T-helper 1 cell treated with Interleukin-12 subunit alpha and Interleukin-12 subunit beta and Interleukin-4 antibody, amounts not matched to agents 30 μg/mL and 1 μg/mL, for 36 hours (primary cell): ENCODE measurements at regions not wholly inside any gene's neighbourhood (a gene's known extent, or its start where the extent isn't known, plus 50 kb on each side); places are given as distances from the start of the nearest gene placed in this dataset.
"Not testable (repeated sequence)": the region's sequence is repeated elsewhere in the genome, so short reads cannot be mapped to it uniquely, and the experiment has no call there.

Experiments
- H3K27ac Mint-ChIP-seq: one replicate; pipeline ENCODE4 v1.8.0; 2021; ENCODE audit warnings: mild to moderate bottlenecking, mixed read lengths
- H3K27me3 Mint-ChIP-seq: one replicate; pipeline ENCODE4 v1.8.0; 2021; ENCODE audit warnings: low read depth, mixed read lengths
- H3K36me3 Mint-ChIP-seq: one replicate; pipeline ENCODE4 v1.8.0; 2021; ENCODE audit warnings: low read depth, mixed read lengths
- H3K4me1 Mint-ChIP-seq: one replicate; pipeline ENCODE4 v1.8.0; 2021; ENCODE audit warnings: low read depth, mixed read lengths
- H3K4me3 Mint-ChIP-seq: one replicate; pipeline ENCODE4 v1.8.0; 2021; ENCODE audit warnings: mild to moderate bottlenecking, moderate library complexity, mixed read lengths
- H3K9me3 Mint-ChIP-seq: one replicate; pipeline ENCODE4 v1.8.0; 2021; ENCODE audit warnings: mixed read lengths

DNA sequence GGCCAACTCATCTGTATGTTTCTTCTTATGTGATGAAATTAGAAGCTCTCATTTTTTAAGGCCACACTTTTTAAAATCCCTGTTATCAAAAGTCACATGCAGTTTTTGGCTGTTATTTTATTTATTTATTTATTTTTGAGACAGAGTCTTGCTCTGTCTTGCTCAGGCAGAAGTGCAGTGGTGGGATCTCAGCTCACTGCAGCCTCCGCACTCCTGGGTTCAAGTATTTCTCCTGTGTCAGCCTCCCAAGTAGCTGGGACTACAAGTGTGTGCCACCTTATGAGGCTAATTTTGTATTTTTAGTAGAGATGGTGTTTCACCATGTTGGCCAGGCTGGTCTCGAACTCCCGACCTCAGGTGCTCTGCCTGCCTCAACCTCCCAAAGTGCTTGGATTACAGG lies 1434.5 kb downstream of the LRFN5 start:
- Mint-ChIP-seq H3K9me3 (peaks cover 15% of the 10 kb centered on the region), H3K27me3 (no peaks in the 10 kb centered on the region), H3K36me3 (no peaks in the 10 kb centered on the region), H3K4me3 (no peak overlapping the region), H3K27ac (no peak overlapping the region), H3K4me1 (no peaks in the 10 kb centered on the region)

DNA sequence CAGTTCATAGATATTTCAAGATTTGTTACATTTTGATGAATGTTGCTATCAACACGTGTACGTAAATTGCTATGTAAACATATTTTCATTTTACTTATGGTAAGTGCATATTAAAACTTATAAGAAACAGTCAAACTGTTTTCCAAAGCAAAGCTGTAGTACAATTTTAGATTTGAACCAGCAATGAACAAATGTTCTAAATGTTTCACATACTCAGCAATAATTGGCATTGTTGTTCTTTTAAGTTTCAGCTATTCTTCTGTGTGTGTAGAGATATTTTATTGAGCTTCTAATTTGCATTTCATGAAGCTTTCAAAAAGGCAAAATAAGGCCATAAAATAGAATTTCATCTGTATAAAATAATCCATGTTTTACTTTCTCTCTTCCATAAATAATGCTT lies 1433.2 kb downstream of the LRFN5 start:
- no peaks in the 10 kb centered on the region for H3K4me1 Mint-ChIP-seq
- H3K9me3 Mint-ChIP-seq: peaks cover 12% of the 10 kb centered on the region
- H3K4me3 Mint-ChIP-seq: no peak overlapping the region
- H3K27ac Mint-ChIP-seq: no peak overlapping the region
- H3K27me3 Mint-ChIP-seq: no peaks in the 10 kb centered on the region
- no peaks in the 10 kb centered on the region for H3K36me3 Mint-ChIP-seq

DNA sequence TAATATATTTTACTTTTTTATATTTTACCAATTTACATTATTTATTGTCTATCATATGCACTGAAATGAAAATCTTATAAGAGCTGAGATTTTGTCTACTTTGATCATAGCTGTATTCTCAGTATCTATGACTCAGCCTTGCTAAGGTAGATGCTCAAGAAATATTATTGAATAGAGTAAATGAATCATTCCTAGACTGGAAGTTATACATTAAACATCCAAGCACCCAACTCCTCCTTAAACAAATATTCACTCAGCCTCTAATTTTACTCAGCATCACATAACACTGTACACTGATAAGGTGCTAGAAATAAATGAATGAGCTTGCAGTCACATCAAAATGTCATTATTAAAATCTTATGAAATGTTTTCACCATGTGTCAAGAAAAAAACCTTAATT lies 1424.9 kb downstream of the LRFN5 start:
- H3K9me3 Mint-ChIP-seq: peaks cover 5% of the 10 kb centered on the region
- H3K4me3 Mint-ChIP-seq: no peak overlapping the region
- no peaks in the 10 kb centered on the region for H3K27me3 Mint-ChIP-seq
- no peaks in the 10 kb centered on the region for H3K4me1 Mint-ChIP-seq
- no peak overlapping the region for H3K27ac Mint-ChIP-seq
- no peaks in the 10 kb centered on the region for H3K36me3 Mint-ChIP-seq

DNA sequence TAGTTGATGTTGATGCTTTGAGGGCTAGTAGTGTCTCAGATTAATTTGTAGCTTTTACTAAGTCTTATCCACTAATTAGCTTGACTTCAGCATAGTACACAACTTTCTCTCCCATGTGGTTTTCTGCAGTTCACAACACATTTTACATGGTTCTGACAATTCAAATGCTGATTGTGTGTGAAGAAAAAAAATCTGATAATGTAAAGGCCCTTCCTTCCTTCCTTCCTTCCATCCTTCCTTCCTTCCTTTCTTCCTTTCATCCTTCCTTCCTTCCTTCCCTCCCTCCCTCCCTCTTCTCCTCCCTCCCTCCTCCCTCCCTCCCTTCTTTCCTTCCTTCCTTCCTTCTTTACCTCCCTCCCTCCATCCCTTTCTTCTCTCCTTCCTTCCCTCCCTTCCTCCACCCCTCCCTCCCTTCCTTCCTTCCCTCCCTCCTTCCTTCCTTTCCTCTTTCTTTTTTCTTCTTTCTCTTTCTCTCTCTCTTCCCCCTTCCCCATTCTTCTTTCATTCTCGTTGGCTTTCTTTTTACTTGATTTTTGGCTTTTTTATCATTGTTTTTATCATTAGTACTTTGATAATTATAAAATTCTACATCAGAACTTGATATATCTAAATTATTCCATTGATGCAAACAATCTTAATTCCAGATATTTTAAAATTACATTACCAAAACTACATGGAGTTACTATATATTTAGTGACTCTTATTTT lies 1415.6 kb downstream of the LRFN5 start:
- H3K27me3 Mint-ChIP-seq: no peaks in the 10 kb centered on the region
- H3K9me3 Mint-ChIP-seq: peaks cover 22% of the 10 kb centered on the region
- no peak overlapping the region for H3K27ac Mint-ChIP-seq
- H3K4me3 Mint-ChIP-seq: no peak overlapping the region
- no peaks in the 10 kb centered on the region for H3K36me3 Mint-ChIP-seq
- H3K4me1 Mint-ChIP-seq: no peaks in the 10 kb centered on the region

DNA sequence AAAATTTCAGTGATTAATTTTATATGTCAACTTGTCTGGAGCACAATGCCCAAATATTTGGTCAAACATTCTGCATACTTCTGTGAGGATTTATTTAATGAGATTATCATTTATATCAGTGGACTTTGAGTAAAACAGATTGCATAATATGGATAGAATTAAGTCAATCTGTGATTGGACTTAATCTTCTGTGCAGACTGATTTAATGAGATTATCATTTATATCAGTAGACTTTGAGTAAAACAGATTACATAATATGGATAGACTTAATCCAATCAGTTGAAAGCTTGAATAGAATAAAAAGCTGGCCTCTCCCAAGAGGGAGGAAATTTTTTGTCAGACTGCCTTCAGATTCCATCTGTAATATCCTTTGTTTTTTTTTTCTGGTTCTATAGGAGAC lies 1413.2 kb downstream of the LRFN5 start:
- no peaks in the 10 kb centered on the region for H3K27me3 Mint-ChIP-seq
- no peak overlapping the region for H3K27ac Mint-ChIP-seq
- H3K4me3 Mint-ChIP-seq: no peak overlapping the region
- no peaks in the 10 kb centered on the region for H3K36me3 Mint-ChIP-seq
- H3K9me3 Mint-ChIP-seq: peaks cover 22% of the 10 kb centered on the region
- H3K4me1 Mint-ChIP-seq: no peaks in the 10 kb centered on the region

DNA sequence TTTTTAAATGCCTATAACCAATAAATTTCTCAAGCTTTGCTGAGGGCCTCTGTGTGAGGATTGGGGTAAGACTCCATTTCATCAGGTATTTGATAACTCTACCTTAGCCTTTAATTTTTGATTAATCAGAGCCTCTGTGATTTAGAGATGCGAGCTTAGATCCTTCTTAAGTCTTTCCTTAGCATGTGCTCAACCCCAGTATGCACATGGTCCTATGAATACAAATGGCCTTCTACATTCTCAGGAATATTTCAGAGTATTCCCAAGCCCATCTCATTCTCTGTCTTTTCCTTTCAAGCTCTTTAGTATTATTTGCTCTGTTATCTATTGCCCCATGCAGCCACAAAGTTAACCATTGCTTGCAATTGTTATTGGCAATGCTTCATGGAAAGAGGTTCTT lies 1407.7 kb downstream of the LRFN5 start:
- Mint-ChIP-seq H3K4me1 (no peaks in the 10 kb centered on the region), H3K27me3 (no peaks in the 10 kb centered on the region), H3K36me3 (no peaks in the 10 kb centered on the region), H3K27ac (no peak overlapping the region), H3K9me3 (peaks cover 16% of the 10 kb centered on the region), H3K4me3 (no peak overlapping the region)

DNA sequence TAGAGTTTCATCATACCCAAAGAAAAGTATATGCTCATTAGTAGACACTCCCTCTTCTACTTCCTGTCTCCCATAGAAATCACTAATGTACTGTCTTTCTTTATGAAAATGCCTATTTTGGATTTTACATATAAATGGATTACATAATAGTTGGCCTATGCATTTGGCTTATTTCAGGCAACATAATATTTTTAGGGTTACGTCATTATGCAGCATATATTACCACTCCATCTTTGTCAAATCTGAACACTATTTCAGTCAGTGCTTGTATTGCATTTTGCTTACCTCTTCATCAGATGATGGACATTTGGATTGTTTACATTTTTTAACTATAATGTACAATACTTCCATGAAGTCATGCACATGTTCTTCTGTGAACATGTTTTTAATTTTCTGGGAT lies 1406.1 kb downstream of the LRFN5 start:
- Mint-ChIP-seq H3K36me3 (no peaks in the 10 kb centered on the region), H3K27me3 (no peaks in the 10 kb centered on the region), H3K9me3 (peaks cover 17% of the 10 kb centered on the region), H3K4me1 (no peaks in the 10 kb centered on the region), H3K4me3 (no peak overlapping the region), H3K27ac (no peak overlapping the region)

DNA sequence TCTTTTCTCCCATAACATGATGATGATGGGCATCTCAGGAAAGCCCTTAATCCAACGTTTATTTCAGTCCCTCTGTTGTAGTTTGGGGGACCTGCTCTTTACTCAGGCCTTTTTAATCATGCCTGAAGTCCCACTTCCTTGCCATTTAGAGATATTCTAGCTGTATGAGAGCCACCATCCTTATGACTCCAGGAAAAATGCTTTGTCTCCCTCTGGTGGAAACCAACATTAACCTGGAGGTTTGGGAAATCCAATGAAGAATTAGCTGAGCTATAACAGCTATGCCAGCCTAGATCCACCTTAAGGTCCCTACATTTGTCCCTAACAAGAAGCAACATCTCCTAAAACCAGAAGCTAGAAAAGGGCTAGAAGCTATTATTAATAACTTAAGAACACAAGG lies 1399.1 kb downstream of the LRFN5 start:
- Mint-ChIP-seq H3K36me3 (no peaks in the 10 kb centered on the region), H3K27me3 (no peaks in the 10 kb centered on the region), H3K9me3 (peaks cover 36% of the 10 kb centered on the region), H3K27ac (no peak overlapping the region), H3K4me1 (no peaks in the 10 kb centered on the region), H3K4me3 (no peak overlapping the region)

DNA sequence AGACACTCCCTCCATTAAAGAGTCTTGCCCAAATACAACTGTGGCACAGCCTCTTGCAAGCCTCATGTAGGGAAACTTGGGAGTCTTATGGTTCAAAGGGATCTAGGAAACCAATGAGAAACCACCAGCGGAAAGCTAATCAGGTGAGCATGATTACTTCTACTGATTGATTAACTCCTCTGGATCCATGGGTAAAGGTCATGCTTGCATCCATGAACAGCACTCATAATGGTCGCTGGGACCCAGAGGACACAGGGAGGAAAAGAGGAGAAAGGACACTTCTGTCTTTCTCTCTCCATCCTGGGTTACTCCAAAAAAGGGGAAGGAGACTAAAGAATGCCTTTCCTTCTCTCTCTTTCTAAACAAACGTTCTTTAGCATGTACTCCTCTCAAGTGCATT lies 1397.2 kb downstream of the LRFN5 start:
- Mint-ChIP-seq H3K36me3 (no peaks in the 10 kb centered on the region), H3K27ac (no peak overlapping the region), H3K27me3 (no peaks in the 10 kb centered on the region), H3K4me3 (no peak overlapping the region), H3K4me1 (no peaks in the 10 kb centered on the region), H3K9me3 (peaks cover 42% of the 10 kb centered on the region)

DNA sequence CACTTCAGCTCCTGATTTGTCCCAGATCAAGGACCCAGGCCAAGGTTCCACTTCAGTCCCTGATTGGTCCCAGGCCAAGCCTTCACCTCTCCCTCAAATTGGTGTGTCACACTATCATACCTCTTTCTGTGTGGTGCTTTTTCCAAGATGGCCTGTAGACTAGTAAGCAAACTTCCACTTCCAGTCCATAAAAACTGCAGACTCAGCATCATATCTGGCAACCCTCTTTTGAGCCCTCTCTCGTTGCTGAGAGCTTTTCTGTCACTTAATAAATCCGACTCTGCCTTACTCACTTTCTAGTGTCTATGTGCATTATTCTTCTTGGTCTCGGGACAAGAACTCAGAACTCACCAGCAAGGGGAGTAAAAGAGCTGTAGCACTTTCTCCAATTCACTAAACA lies 1395.1 kb downstream of the LRFN5 start:
- H3K27me3 Mint-ChIP-seq: no peaks in the 10 kb centered on the region
- H3K9me3 Mint-ChIP-seq: peaks cover 29% of the 10 kb centered on the region
- H3K36me3 Mint-ChIP-seq: no peaks in the 10 kb centered on the region

DNA sequence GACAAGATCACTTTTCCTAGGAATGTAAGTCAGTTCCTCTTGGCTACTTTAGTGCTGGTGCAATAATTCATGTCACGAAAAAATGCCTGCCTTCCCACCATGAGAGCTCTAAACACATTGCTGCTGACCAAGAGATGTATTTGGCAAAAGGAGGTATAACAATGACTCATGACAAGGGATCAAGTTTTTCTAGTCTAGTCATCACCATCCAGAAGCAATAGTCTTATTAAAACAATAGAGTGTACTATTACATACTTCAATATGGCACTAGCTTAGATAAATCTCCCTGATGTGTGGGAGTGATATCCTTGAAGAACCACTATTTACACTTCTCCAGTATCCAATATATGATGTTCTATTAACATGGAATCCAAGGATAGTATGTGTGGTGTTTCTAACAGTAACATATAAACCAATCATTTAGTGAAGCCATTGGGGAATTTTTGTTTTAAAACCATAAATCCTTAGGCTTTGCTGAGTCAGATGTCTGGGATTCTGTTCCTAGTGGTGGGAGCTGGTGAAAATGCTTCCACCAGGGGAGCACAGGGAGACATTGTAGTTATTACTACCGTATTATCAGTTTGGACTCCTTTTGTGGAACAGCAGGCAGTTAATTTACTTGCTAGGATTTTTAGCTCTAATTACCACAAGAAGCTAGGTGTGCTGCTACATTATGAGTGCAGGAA lies 1387.5 kb downstream of the LRFN5 start:
- no peak overlapping the region for H3K27ac Mint-ChIP-seq
- peaks cover 11% of the 10 kb centered on the region for H3K9me3 Mint-ChIP-seq
- H3K27me3 Mint-ChIP-seq: no peaks in the 10 kb centered on the region
- H3K4me1 Mint-ChIP-seq: no peaks in the 10 kb centered on the region
- no peak overlapping the region for H3K4me3 Mint-ChIP-seq
- no peaks in the 10 kb centered on the region for H3K36me3 Mint-ChIP-seq

More for the DNA sequence above, 1395.1 kb downstream of the LRFN5 start:
- no peaks in the 10 kb centered on the region for H3K4me1 Mint-ChIP-seq
- no peak overlapping the region for H3K27ac Mint-ChIP-seq
- no peak overlapping the region for H3K4me3 Mint-ChIP-seq

DNA sequence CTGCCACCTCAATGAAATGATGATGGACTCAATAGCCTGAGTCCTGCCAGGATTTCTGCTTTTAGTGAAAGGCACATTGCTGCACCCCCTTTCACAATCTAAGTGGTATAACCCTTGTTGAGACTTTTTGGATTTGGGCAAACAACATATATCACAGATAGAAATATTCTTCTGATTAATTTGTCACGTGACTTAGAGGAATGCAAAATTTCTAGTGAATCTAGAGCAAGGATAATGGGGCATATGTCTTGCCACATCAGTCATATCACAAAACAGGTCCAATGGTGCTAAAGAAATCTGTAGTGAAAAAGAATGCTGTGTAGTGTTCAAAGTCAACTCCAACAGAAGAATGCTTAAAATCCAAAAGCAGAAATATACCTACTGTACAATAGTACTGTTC lies 1386.3 kb downstream of the LRFN5 start:
- no peaks in the 10 kb centered on the region for H3K36me3 Mint-ChIP-seq
- H3K4me3 Mint-ChIP-seq: no peak overlapping the region
- H3K4me1 Mint-ChIP-seq: no peaks in the 10 kb centered on the region
- no peaks in the 10 kb centered on the region for H3K27me3 Mint-ChIP-seq
- no peak overlapping the region for H3K27ac Mint-ChIP-seq
- peaks cover 20% of the 10 kb centered on the region for H3K9me3 Mint-ChIP-seq

DNA sequence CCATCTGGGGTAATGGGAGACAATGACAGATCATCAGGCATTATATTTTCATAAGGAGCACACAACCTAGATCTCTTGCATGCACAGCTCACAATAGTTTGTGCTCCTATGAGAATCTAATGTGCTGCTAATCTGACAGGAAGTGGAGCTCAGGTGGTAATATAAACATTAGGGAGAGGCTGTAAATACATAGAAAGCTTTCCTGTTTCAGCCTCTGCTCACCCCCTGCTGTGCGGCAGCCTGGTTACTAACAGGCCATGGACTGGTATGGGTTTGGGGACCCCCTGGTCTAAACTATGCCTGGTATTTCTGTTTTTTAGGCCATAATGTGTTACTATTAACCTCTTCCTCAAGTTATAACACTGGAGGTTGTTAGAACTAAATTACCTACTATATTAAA lies 1373.7 kb downstream of the LRFN5 start:
- no peak overlapping the region for H3K4me3 Mint-ChIP-seq
- peaks cover 18% of the 10 kb centered on the region for H3K9me3 Mint-ChIP-seq
- H3K4me1 Mint-ChIP-seq: no peaks in the 10 kb centered on the region
- H3K36me3 Mint-ChIP-seq: no peaks in the 10 kb centered on the region
- no peak overlapping the region for H3K27ac Mint-ChIP-seq
- H3K27me3 Mint-ChIP-seq: no peaks in the 10 kb centered on the region

DNA sequence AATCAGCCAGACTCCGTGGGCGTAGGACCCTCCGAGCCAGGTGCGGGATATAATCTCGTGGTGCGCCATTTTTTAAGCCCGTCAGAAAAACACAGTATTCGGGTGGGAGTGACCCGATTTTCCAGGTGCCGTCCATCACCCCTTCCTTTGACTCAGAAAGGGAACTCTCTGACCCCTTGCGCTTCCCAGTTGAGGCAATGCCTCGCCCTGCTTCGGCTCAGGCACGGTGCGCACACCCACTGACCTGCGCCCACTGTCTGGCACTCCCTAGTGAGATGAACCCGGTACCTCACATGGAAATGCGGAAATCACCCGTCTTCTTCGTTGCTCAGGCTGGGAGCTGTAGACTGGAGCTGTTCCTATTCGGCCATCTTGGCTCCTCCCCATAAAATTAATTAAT lies 1366.5 kb downstream of the LRFN5 start:
- not testable (repeated sequence) for H3K27me3 Mint-ChIP-seq, H3K27ac Mint-ChIP-seq, H3K4me1 Mint-ChIP-seq, H3K36me3 Mint-ChIP-seq, H3K4me3 Mint-ChIP-seq
- peaks cover 10% of the 10 kb centered on the region for H3K9me3 Mint-ChIP-seq

DNA sequence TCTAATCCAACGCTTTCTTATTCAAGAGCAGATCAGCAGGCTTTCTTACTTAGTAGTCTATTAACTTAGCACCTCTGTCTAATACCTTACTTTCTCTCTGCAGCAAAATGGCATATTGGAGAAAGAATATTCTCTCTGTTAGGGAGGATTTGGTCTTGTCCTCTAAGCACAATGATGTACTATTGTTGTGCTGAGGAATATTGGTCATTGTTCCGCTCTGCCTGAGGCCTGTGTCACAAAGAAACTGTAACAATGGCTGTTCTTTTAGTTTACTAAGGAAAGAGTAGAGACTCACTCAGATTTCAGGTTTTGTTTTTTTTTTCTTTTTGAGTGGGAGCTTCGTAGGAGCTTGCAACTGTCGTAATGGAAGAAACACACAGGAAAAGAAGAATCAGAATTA lies 1358.8 kb downstream of the LRFN5 start:
- Mint-ChIP-seq H3K4me1 (no peaks in the 10 kb centered on the region), H3K36me3 (no peaks in the 10 kb centered on the region), H3K4me3 (no peak overlapping the region)

More for the DNA sequence above, 1358.8 kb downstream of the LRFN5 start:
- peaks cover 19% of the 10 kb centered on the region for H3K9me3 Mint-ChIP-seq
- no peak overlapping the region for H3K27ac Mint-ChIP-seq
- H3K27me3 Mint-ChIP-seq: no peaks in the 10 kb centered on the region
